LNCAP (cell line): ENCODE measurements at regions not wholly inside any gene's neighbourhood (a gene's known extent, or its start where the extent isn't known, plus 50 kb on each side); places are given as distances from the start of the nearest gene placed in this dataset.

Experiments
- TF ChIP-seq, protein P1 (sequence below): fragments of 450-650 bp; IDR thresholded peaks from 2 replicates; pipeline ENCODE4 v1.5.1; 2017; ENCODE audit warnings: mild to moderate bottlenecking

DNA sequence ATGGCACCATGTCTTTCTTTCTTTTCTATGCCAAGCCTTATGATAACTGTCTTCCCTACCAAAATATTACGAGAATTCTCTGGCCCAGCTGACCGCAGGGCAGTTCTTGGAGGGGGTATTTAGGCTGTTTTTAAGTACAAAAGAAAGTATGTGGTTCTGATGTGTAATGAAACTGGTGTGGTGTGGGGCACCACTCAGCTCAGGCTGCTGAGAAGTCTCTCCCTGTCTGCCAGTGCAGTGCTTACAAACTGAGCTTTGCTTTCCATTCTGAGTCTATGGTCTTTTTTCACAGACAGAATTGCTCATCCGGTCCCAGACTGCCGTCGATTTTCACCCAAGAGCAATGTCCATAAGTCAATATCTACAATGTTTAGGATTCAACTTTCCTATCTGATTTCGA is 847.6 kb downstream of the NTRK3 start:
- TF ChIP-seq, protein P1, sequence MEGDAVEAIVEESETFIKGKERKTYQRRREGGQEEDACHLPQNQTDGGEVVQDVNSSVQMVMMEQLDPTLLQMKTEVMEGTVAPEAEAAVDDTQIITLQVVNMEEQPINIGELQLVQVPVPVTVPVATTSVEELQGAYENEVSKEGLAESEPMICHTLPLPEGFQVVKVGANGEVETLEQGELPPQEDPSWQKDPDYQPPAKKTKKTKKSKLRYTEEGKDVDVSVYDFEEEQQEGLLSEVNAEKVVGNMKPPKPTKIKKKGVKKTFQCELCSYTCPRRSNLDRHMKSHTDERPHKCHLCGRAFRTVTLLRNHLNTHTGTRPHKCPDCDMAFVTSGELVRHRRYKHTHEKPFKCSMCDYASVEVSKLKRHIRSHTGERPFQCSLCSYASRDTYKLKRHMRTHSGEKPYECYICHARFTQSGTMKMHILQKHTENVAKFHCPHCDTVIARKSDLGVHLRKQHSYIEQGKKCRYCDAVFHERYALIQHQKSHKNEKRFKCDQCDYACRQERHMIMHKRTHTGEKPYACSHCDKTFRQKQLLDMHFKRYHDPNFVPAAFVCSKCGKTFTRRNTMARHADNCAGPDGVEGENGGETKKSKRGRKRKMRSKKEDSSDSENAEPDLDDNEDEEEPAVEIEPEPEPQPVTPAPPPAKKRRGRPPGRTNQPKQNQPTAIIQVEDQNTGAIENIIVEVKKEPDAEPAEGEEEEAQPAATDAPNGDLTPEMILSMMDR, result no peak

DNA sequence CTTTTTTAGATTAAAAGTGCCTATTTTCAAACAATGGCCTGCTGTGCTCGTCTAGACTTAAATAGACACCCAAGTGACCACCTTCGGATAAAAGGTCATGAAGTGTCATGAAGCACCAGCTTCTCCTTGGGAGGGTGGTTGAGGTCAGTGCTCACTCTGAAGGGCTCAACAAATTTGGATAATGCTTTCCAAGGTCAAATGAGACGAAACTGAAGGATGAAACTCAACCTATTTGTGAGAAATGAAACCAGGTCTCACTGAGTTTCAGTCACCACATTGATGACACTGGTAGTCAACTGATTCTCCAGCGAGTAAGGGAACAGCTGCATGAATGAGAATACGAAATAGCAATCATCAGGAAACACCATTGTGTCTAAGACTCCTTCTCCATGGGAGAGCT is 852.6 kb downstream of the NTRK3 start:
- TF ChIP-seq, protein P1, result no peak

DNA sequence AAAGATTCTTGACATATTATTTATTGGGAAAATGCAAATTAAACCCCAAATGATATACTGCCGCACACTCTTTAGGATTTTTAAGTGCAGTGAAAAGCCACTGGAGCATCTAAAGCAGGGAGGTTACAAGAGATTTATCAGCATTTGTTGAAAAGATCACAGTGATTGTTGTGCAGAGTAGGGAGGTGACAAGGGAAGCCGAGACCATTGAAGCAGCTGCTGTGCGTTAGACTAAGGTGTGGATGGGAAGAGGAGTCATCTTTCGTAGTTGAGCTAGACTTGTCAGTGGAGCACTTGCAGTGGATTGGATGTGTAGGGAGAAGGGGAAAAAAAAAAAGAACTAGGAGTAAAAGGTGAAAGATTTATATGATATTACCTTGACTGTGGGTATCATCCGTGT is 854.6 kb downstream of the NTRK3 start:
- TF ChIP-seq, protein P1, result no peak

DNA sequence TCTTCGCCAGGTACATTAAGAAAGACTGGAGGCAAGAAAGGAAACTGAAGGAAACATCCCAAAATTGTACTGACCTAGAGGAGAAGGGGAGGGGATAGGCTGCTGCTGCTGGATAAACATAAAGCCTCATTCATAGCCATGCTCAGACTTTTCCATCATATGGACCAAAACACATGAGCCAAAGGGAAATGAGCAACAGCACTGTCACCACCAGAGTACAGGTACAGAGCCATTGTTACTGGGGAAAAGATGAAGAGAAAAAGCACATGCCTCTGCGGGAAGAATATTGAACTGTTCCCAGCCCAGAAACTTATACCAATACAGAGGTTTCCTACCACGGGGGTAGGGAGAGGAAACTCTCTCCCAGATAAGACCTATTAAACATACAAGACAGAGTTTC is 861.9 kb downstream of the NTRK3 start:
- TF ChIP-seq, protein P1, result no peak

DNA sequence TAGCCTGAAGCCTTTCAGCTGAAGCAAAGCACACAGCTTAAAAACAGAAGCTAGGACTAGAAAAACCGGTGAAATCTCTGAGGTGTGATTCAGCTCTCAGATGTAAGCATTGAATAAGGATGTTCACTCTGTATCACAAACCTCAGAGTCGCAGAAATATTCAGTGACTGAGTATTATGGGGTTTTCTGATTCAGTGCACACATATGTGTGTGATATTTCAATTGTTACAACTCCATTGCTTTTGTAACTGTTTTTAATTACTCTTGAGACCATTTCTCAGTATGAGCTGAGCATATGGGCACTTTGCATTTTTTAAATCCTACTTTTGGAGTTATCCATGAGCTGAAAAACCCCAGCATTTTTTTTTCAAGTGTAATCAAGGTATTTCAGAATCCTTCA is 868.8 kb downstream of the NTRK3 start:
- TF ChIP-seq, protein P1, result no peak

DNA sequence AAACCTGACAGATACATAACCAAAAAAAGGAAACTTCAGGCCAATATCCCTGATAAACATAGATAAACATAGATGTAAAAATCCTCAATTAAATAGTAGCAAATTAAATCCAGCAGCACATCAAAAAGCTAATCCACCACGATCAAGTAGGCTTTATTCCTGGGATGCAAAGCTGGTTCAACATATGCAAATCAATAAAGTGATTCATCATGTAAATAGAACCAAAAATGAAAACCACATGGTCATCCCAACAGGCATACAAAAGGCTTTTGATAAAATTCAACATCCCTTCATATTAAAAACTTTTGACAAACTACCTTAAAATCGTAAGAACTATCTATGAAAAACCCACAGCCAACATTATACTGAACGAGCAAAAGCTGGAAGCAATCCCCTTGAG is 882.2 kb downstream of the NTRK3 start:
- TF ChIP-seq, protein P1, result no peak

DNA sequence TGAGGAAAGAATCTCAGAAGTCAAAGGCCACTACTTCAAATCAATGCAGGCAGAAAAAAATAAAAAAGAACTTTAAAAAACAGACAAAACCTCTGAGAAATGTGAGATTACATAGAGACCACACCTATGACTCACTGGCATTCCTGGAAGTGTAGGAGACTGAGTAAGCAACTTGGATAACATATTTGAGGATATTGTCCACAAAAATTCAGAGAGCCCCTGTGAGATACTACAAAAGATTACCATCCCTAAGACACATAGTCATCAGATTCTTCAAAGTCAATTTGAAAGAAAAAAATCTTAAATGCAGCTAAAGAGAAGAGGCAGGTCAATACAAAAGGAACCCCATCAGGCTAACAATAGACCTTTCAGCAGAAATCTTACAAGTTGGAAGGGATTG is 887.3 kb downstream of the NTRK3 start:
- TF ChIP-seq, protein P1, result no peak

DNA sequence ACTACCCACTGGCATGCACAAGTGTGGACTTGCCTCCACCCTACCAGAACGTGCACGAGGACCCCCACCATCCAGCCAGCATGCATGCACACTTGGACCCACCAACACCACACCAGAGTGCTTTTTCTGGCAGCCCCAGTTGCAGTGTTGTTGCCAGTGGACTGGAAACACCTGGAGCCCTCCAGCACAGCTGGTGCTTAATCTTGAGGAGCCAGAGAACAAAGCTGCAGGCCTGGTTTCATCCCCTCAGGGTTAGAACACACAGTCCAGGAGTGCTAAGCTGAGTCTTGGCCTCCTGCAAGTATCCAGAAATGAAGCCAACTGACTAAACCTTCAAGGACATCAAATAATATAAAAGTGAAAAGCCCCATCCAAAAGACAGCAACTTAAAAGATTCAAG is 888.0 kb downstream of the NTRK3 start:
- TF ChIP-seq, protein P1, result no peak
